ENCODE measurements at regions not wholly inside any gene's neighbourhood (a gene's known extent, or its start where the extent isn't known, plus 50 kb on each side); places are given as distances from the start of the nearest gene placed in this dataset.

DNA sequence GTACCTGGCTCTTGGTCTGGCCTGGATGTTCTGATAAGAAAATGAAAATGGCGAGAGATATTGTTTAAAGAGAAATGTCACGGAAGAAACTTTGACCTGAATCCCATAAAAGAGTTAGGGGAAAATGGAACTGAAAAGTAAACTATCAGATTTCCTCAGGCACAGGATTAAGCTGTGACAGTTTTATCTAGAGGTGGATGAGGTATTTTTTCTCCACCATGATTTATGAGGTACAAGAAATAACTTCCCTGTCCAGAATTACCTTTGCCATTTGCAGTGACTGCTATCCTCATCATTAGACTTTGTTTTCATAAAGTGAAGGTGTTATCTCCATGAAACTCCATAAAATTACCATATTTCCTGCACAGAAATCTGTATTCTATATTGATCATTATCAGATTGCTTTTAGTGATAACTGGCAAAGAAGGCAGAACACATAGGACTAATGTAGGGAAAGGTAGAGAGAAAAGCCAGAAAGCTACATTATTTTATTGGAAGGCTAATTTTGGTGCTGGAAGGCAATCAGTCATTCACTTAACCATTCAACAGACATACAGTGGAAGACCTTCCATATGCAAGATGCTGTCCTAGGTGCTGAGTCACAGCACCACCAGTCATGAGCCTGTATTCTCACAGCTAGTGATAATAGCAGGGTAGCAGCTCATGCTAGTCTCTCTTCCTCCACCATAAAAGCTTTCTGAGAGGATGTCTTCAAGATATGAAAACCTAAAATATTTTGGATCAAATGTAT, 427.3 kb upstream of the CITED2 start:
- no peak for TF ChIP-seq CTCF (conservative IDR thresholded peaks at IDR 0.05)
- H3K27me3 Mint-ChIP-seq (ENCODE audit: low read depth), result no peaks in the 10 kb centered on the region
- no peak overlapping the region for H3K4me3 Mint-ChIP-seq
- H3K9me3 Mint-ChIP-seq, result peaks cover 11% of the 10 kb centered on the region
- H3K4me1 Mint-ChIP-seq, result no peaks in the 10 kb centered on the region
- H3K27ac Mint-ChIP-seq (ENCODE audit: unreplicated experiment), result no peak overlapping the region
- no peak for DNase-seq (ENCODE audit: low read depth, low spot score)
- peaks cover 4% of the 10 kb centered on the region for H3K36me3 Mint-ChIP-seq (ENCODE audit: low read depth)

- no peaks in the 10 kb centered on the region for H3K4me1 Mint-ChIP-seq
- no peak overlapping the region for H3K4me3 Mint-ChIP-seq
- no peak for TF ChIP-seq CTCF (conservative IDR thresholded peaks at IDR 0.05)
- peaks cover 4% of the 10 kb centered on the region for H3K36me3 Mint-ChIP-seq (ENCODE audit: low read depth)
- DNase-seq (ENCODE audit: low read depth, low spot score), result no peak
- peaks cover 6% of the 10 kb centered on the region for H3K9me3 Mint-ChIP-seq
- no peak overlapping the region for H3K27ac Mint-ChIP-seq (ENCODE audit: unreplicated experiment)
- H3K27me3 Mint-ChIP-seq (ENCODE audit: low read depth), result no peaks in the 10 kb centered on the region
Observed at GRCh38 chr6:139800837-139801236, 426.4 kb upstream of the CITED2 start.

GRCh38 chr6:139790527-139790926, 416.1 kb upstream of the CITED2 start:
- H3K9me3 Mint-ChIP-seq, result peaks cover 23% of the 10 kb centered on the region
- no peak for TF ChIP-seq CTCF (conservative IDR thresholded peaks at IDR 0.05)
- no peaks in the 10 kb centered on the region for H3K27me3 Mint-ChIP-seq (ENCODE audit: low read depth)
- no peak overlapping the region for H3K4me3 Mint-ChIP-seq
- no peak overlapping the region for H3K27ac Mint-ChIP-seq (ENCODE audit: unreplicated experiment)
- DNase-seq (ENCODE audit: low read depth, low spot score), result no peak
- no peaks in the 10 kb centered on the region for H3K4me1 Mint-ChIP-seq
- peaks cover 11% of the 10 kb centered on the region for H3K36me3 Mint-ChIP-seq (ENCODE audit: low read depth)

DNA sequence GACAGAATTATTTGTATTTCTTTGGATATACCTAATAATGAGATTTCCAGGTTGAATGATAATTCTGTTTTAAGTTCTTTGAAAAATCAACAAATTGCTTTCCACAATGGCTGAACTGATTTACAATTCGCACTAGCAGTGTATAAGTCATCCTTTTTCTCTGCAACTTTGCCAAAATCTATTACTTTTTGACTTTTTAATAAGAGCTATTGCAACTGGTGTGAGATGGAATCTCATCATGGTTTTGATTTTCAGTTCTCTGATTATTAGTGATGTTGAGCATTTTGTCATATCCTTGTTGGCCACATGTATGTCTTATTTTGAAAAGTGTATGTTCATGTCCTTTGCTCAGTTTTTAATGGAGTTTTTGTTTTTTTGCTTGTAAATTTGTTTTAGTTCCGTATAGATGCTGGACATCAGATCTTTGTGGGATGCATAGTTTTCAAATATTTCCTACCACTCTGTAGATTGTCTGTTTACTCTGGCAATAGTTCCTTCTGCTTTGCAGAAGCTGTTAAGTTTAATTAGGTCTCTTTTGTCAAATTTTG, 409.8 kb upstream of the CITED2 start:
- H3K36me3 Mint-ChIP-seq (ENCODE audit: low read depth), result peaks cover 30% of the 10 kb centered on the region
- no peak overlapping the region for H3K27ac Mint-ChIP-seq (ENCODE audit: unreplicated experiment)
- no peak for TF ChIP-seq CTCF (conservative IDR thresholded peaks at IDR 0.05)
- no peaks in the 10 kb centered on the region for H3K27me3 Mint-ChIP-seq (ENCODE audit: low read depth)
- H3K4me3 Mint-ChIP-seq, result no peak overlapping the region
- peaks cover 37% of the 10 kb centered on the region for H3K9me3 Mint-ChIP-seq
- H3K4me1 Mint-ChIP-seq, result peaks cover 3% of the 10 kb centered on the region
- no peak for DNase-seq (ENCODE audit: low read depth, low spot score)

DNA sequence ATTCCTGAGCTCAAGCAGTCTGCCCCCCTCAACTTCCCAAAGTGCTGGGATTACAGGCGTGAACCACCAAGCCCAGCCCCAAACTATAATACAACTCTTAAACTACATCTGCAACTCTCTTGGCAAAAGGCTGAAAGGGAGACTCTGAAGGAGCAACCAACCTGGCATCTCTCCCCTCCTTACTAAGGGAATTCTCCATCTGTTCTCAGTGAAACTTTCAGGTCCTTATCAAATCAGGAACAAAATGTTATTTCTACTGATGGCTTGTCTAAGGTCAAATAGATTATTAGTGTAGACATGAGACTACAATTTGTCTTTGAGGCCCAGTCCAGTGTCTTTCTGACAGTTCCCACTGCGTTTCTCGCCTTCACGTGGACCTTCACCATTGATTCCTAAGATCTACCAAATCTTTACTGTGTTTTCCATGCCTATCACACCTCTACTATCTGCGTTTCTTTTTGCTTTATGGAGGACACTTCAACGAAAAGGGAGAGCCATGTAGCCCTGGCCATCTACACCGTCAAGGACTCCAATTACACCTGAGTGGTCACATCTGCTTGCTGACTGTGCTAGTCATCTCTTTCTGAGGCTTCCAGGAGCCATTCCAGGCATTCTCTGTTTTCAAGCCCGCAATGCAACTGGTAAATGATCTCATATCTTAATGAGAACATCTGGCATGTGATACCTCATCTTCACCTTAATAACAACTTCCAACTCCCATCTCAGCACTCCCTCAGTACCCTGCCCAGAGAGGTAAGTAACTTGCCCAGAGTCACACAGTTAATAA, 405.7 kb upstream of the CITED2 start:
- no peak for DNase-seq (ENCODE audit: low read depth, low spot score)
- Mint-ChIP-seq H3K4me1 (peaks cover 44% of the 10 kb centered on the region), H3K27ac (ENCODE audit: unreplicated experiment) (no peak overlapping the region), H3K36me3 (ENCODE audit: low read depth) (peaks cover 15% of the 10 kb centered on the region), H3K27me3 (ENCODE audit: low read depth) (no peaks in the 10 kb centered on the region), H3K9me3 (peaks cover 13% of the 10 kb centered on the region), H3K4me3 (no peak overlapping the region)
- no peak for TF ChIP-seq CTCF (conservative IDR thresholded peaks at IDR 0.05)

Data from neural crest cell (in vitro differentiated cells).